ENCODE measurements at regions not wholly inside any gene's neighbourhood (a gene's known extent, or its start where the extent isn't known, plus 50 kb on each side); places are given as distances from the start of the nearest gene placed in this dataset.
A peak's percentile ranks its signal among the peaks of the same experiment; 100 is the strongest.
"Not testable (repeated sequence)": the region's sequence is repeated elsewhere in the genome, so short reads cannot be mapped to it uniquely, and the experiment has no call there.

DNA sequence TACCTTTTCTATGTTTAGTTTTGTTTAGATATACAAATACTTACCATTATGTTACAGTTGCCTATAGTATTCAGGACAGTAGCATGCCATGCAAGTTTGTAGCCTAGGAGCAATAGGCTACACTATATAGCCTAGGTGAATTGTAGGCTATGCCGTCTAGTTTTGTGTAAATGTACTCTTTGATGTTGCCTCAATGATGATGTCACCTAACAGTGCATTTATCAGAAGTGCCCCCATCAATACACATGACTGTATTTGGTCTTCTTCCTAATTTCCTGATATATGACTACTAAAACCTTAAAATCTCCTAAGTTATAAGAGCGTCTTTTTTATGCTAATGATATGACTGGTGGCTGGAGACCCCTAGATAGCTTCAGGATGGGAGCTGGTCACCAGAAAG lies 394.4 kb upstream of the STXBP6 start:
- Mint-ChIP-seq H3K4me1 (ENCODE audit: low read depth) (no peaks in the 10 kb centered on the region), H3K4me3 (no peak overlapping the region), H3K36me3 (ENCODE audit: low read depth) (no peaks in the 10 kb centered on the region), H3K9me3 (no peaks in the 10 kb centered on the region), H3K27ac (no peak overlapping the region), H3K27me3 (no peaks in the 10 kb centered on the region)
- TF ChIP-seq, protein P1, sequence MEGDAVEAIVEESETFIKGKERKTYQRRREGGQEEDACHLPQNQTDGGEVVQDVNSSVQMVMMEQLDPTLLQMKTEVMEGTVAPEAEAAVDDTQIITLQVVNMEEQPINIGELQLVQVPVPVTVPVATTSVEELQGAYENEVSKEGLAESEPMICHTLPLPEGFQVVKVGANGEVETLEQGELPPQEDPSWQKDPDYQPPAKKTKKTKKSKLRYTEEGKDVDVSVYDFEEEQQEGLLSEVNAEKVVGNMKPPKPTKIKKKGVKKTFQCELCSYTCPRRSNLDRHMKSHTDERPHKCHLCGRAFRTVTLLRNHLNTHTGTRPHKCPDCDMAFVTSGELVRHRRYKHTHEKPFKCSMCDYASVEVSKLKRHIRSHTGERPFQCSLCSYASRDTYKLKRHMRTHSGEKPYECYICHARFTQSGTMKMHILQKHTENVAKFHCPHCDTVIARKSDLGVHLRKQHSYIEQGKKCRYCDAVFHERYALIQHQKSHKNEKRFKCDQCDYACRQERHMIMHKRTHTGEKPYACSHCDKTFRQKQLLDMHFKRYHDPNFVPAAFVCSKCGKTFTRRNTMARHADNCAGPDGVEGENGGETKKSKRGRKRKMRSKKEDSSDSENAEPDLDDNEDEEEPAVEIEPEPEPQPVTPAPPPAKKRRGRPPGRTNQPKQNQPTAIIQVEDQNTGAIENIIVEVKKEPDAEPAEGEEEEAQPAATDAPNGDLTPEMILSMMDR (IDR thresholded peaks at IDR 0.05) = no peak
- ATAC-seq = no peak
- DNase-seq = no peak
- intact Hi-C loops (cut with micrococcal nuclease) = no loop called here
- ChIA-PET POLR2A (no interaction called here), CTCF (no interaction called here)

DNA sequence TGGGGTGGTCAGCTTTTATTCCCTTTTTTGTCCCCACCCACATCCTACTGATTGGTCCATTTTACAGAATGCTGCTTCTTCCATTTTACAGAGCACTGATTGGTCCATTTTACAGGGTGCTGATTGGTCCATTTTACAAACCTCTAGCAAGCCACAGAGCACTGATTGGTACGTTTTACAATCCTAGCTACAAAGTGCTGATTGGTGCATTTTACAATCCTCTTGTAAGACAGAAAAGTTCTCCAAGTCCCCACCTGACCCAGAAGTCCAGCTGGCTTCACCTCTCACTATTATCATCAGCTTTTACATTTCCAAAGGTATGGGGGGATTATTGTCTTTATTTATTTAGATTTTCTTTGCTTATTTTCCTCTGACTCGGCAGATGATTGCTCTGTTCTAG lies 390.4 kb upstream of the STXBP6 start:
- CTCF ChIA-PET = interaction anchor here (1.1 kb wide), 1 partner anchor 9 kb away, joined by 3 read pairs; no protein-coding TSS in a partner anchor

DNA sequence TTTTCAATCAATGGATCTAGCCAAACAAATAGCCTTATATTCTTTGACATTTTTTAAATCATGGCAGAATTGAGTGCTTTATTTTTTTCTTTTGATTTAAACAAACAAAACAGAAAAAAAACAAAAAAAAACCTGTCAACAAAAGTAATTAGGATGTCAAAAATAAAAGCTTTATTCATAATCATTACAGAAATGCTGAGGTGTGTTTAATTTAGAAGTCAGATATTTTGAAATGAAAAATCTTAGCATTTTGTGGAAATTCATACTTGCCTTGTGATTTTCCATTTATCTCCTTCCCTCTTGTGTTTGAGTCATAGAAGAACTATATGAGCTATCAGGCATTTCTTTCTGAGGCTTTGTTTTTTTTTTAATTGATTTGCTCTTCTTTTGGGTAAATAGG lies 387.0 kb upstream of the STXBP6 start:
- no peaks in the 10 kb centered on the region for H3K9me3 Mint-ChIP-seq
- no peak overlapping the region for H3K4me3 Mint-ChIP-seq

More for the DNA sequence above, 390.4 kb upstream of the STXBP6 start:
- H3K4me1 Mint-ChIP-seq (ENCODE audit: low read depth); H3K9me3 Mint-ChIP-seq; H3K27me3 Mint-ChIP-seq; H3K27ac Mint-ChIP-seq; H3K36me3 Mint-ChIP-seq (ENCODE audit: low read depth); intact Hi-C loops (cut with micrococcal nuclease); ATAC-seq; H3K4me3 Mint-ChIP-seq; DNase-seq; POLR2A ChIA-PET: not testable (repeated sequence)

DNA sequence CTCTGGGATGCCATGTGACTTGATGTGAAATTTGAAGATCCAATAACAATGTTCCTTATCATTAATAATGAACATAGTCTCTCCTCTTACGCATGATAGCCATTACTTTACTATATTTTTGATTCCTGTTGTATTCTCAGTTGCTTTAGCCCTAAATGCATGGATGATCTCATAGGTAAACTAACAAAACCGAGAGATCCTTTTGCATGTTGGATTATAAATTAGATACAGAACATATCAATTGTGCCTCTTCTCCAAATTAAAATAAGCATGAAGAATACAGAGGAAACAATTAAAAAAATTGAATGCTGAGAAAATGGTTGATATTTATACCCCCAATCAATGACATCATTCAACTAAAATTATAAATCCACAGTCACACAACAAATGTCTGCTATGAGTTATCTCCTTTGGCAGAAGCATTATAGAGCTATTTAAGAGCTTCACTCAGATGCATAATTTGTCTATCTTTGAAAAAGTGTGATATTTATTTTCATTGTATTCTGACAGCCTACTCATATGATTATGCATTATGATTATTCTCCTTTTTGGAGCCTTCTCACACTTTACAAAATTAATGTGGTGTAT lies 386.4 kb upstream of the STXBP6 start:
- Mint-ChIP-seq H3K4me3 (no peak overlapping the region), H3K27me3 (no peaks in the 10 kb centered on the region), H3K4me1 (ENCODE audit: low read depth) (no peaks in the 10 kb centered on the region), H3K36me3 (ENCODE audit: low read depth) (no peaks in the 10 kb centered on the region), H3K9me3 (no peaks in the 10 kb centered on the region), H3K27ac (no peak overlapping the region)
- intact Hi-C loops (cut with micrococcal nuclease) = no loop called here
- no peak for DNase-seq
- CTCF ChIA-PET = no interaction called here
- POLR2A ChIA-PET = no interaction called here
- TF ChIP-seq, protein P1 (IDR thresholded peaks at IDR 0.05) = no peak
- no peak for ATAC-seq

More for the DNA sequence above, 387.0 kb upstream of the STXBP6 start:
- H3K36me3 Mint-ChIP-seq (ENCODE audit: low read depth) = no peaks in the 10 kb centered on the region
- ATAC-seq (no peak), DNase-seq (no peak)
- TF ChIP-seq, protein P1 (IDR thresholded peaks at IDR 0.05) = no peak
- ChIA-PET POLR2A (no interaction called here), CTCF (no interaction called here)
- intact Hi-C loops (cut with micrococcal nuclease) = no loop called here
- H3K27ac Mint-ChIP-seq = no peak overlapping the region
- H3K27me3 Mint-ChIP-seq = no peaks in the 10 kb centered on the region
- no peaks in the 10 kb centered on the region for H3K4me1 Mint-ChIP-seq (ENCODE audit: low read depth)

DNA sequence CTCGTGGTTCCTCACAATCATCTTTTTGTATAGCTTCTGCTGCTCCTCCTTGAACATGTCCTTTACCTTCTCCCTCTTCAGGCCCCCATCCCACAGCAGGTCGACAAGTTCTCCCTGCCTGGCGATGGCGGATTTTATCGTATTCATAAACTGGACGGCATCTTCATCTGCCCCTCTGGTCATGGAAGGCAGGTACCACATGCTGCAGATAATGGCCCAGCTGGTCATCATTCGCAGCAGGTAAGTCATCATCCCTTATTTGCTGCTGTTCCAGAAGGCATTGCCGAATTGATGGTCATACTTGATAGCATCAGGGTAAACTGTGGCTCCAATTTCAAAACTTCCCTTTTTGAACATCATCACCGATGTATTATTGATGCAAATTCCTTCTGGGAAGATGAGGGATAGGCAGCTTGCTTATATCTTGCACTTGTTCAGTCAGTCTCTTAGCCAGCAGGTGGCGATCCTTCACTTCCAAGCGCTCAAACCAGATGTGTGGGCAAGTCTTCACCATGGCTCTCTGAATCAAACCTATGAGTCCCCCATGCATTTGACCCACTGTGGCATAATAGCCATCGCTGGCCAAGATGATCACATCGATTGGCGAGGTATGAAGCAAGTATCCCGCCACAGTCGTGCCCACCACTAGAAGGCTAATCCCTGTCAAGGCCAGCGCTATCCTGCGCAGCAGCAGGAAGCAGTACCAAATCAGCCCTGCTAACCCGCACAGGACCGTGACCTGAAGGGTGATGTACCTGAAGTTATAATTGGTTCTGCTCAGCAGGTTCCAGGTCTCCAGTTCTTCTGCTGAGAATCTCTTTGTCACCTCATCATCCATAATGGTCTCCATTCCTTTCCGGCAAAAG lies 381.5 kb upstream of the STXBP6 start:
- CTCF ChIA-PET = interaction anchor here (1.0 to 1.3 kb wide), 2 partner anchors 9 to 19 kb away, joined by 3 read pairs; no protein-coding TSS in a partner anchor
- intact Hi-C loops (cut with micrococcal nuclease) = no loop called here
- peak; percentile 30 for DNase-seq

More for the DNA sequence above, 381.5 kb upstream of the STXBP6 start:
- POLR2A ChIA-PET = no interaction called here
- Mint-ChIP-seq H3K27ac (no peak overlapping the region), H3K9me3 (no peaks in the 10 kb centered on the region), H3K36me3 (ENCODE audit: low read depth) (no peaks in the 10 kb centered on the region), H3K27me3 (no peaks in the 10 kb centered on the region), H3K4me1 (ENCODE audit: low read depth) (no peaks in the 10 kb centered on the region), H3K4me3 (no peak overlapping the region)
- TF ChIP-seq, protein P1 (IDR thresholded peaks at IDR 0.05) = no peak
- ATAC-seq = no peak
